ENCODE measurements at regions not wholly inside any gene's neighbourhood (a gene's known extent, or its start where the extent isn't known, plus 50 kb on each side); places are given as distances from the start of the nearest gene placed in this dataset.

GRCh38 chr12:97211416-97211930, 251.1 kb upstream of the RMST start:
- Histone ChIP-seq H3K4me2 (no peak overlapping the region), H4K20me1 (ENCODE audit: insufficient read depth, poor library complexity, severe bottlenecking) (no peaks in the 10 kb centered on the region), H2AFZ (no peak overlapping the region), H3K4me3 (no peak overlapping the region), H3K27me3 (no peaks in the 10 kb centered on the region), H3K27ac (no peak overlapping the region), H3K79me2 (no peaks in the 10 kb centered on the region), H3K9me2 (replicated peaks; ENCODE audit: insufficient read depth) (no peaks in the 10 kb centered on the region), H3K9me3 (ENCODE audit: low read depth) (no peaks in the 10 kb centered on the region), H3K36me3 (replicated peaks; ENCODE audit: insufficient read depth, low read depth) (no peaks in the 10 kb centered on the region), H3K4me1 (ENCODE audit: insufficient read depth) (no peaks in the 10 kb centered on the region)
- no peak for TF ChIP-seq CTCF (IDR thresholded peaks at IDR 0.05; ENCODE audit: poor library complexity)
- no peak for TF ChIP-seq EZH2 (IDR thresholded peaks at IDR 0.05; ENCODE audit: borderline replicate concordance)
- TF ChIP-seq EZH2phosphoT487 (IDR thresholded peaks at IDR 0.05; ENCODE audit: low read depth, severe bottlenecking, unreplicated experiment), result no peak
- 82% methylated on average over 1 of the region's 1 CpG for WGBS (ENCODE audit: low lambda C conversion rate, missing lambda C conversion rate)
- no peak for DNase-seq (ENCODE audit: low spot score)

- Histone ChIP-seq H3K4me3 (no peak overlapping the region), H3K4me1 (ENCODE audit: insufficient read depth) (no peaks in the 10 kb centered on the region), H2AFZ (no peak overlapping the region), H4K20me1 (ENCODE audit: insufficient read depth, poor library complexity, severe bottlenecking) (no peaks in the 10 kb centered on the region), H3K9me2 (replicated peaks; ENCODE audit: insufficient read depth) (no peaks in the 10 kb centered on the region), H3K27me3 (no peaks in the 10 kb centered on the region), H3K4me2 (no peak overlapping the region), H3K9me3 (ENCODE audit: low read depth) (no peaks in the 10 kb centered on the region), H3K79me2 (no peaks in the 10 kb centered on the region), H3K36me3 (replicated peaks; ENCODE audit: insufficient read depth, low read depth) (no peaks in the 10 kb centered on the region), H3K27ac (no peak overlapping the region)
- WGBS (ENCODE audit: low lambda C conversion rate, missing lambda C conversion rate), result 76% methylated on average over 1 of the region's 1 CpG
- no peak for DNase-seq (ENCODE audit: low spot score)
- TF ChIP-seq EZH2 (IDR thresholded peaks at IDR 0.05; ENCODE audit: borderline replicate concordance) (no peak), EZH2phosphoT487 (IDR thresholded peaks at IDR 0.05; ENCODE audit: low read depth, severe bottlenecking, unreplicated experiment) (no peak), CTCF (IDR thresholded peaks at IDR 0.05; ENCODE audit: poor library complexity) (no peak)
Observed at GRCh38 chr12:97216848-97217247, 245.8 kb upstream of the RMST start.

GRCh38 chr12:97222391-97222790, 240.2 kb upstream of the RMST start:
- WGBS (ENCODE audit: low lambda C conversion rate, missing lambda C conversion rate), result 88% methylated on average over 1 of the region's 1 CpG
- H3K9me3 ChIP-seq (ENCODE audit: low read depth), result no peaks in the 10 kb centered on the region
- no peak for TF ChIP-seq EZH2 (IDR thresholded peaks at IDR 0.05; ENCODE audit: borderline replicate concordance)
- no peak for TF ChIP-seq CTCF (IDR thresholded peaks at IDR 0.05; ENCODE audit: poor library complexity)
- no peak for TF ChIP-seq EZH2phosphoT487 (IDR thresholded peaks at IDR 0.05; ENCODE audit: low read depth, severe bottlenecking, unreplicated experiment)

GRCh38 chr12:97223419-97223818, 239.2 kb upstream of the RMST start:
- Histone ChIP-seq H3K27me3 (no peaks in the 10 kb centered on the region), H3K4me2 (no peak overlapping the region), H4K20me1 (ENCODE audit: insufficient read depth, poor library complexity, severe bottlenecking) (no peaks in the 10 kb centered on the region), H3K9me3 (ENCODE audit: low read depth) (no peaks in the 10 kb centered on the region), H3K4me1 (ENCODE audit: insufficient read depth) (no peaks in the 10 kb centered on the region), H3K79me2 (no peaks in the 10 kb centered on the region), H3K9me2 (replicated peaks; ENCODE audit: insufficient read depth) (no peaks in the 10 kb centered on the region), H3K4me3 (no peak overlapping the region), H2AFZ (no peak overlapping the region), H3K27ac (no peak overlapping the region), H3K36me3 (replicated peaks; ENCODE audit: insufficient read depth, low read depth) (no peaks in the 10 kb centered on the region)
- TF ChIP-seq CTCF (IDR thresholded peaks at IDR 0.05; ENCODE audit: poor library complexity) (no peak), EZH2 (IDR thresholded peaks at IDR 0.05; ENCODE audit: borderline replicate concordance) (no peak), EZH2phosphoT487 (IDR thresholded peaks at IDR 0.05; ENCODE audit: low read depth, severe bottlenecking, unreplicated experiment) (no peak)
- DNase-seq (ENCODE audit: low spot score), result no peak
- 100% methylated on average over 1 of the region's 1 CpG for WGBS (ENCODE audit: low lambda C conversion rate, missing lambda C conversion rate)

More at GRCh38 chr12:97222391-97222790, 240.2 kb upstream of the RMST start:
- Histone ChIP-seq H3K4me1 (ENCODE audit: insufficient read depth) (no peaks in the 10 kb centered on the region), H3K9me2 (replicated peaks; ENCODE audit: insufficient read depth) (no peaks in the 10 kb centered on the region), H3K4me3 (no peak overlapping the region), H3K27ac (no peak overlapping the region), H3K4me2 (no peak overlapping the region), H4K20me1 (ENCODE audit: insufficient read depth, poor library complexity, severe bottlenecking) (no peaks in the 10 kb centered on the region), H3K36me3 (replicated peaks; ENCODE audit: insufficient read depth, low read depth) (no peaks in the 10 kb centered on the region), H2AFZ (no peak overlapping the region), H3K27me3 (no peaks in the 10 kb centered on the region), H3K79me2 (no peaks in the 10 kb centered on the region)
- no peak for DNase-seq (ENCODE audit: low spot score)
